Epithelial cell of esophagus (primary cell): ENCODE measurements at regions not wholly inside any gene's neighbourhood (a gene's known extent, or its start where the extent isn't known, plus 50 kb on each side); places are given as distances from the start of the nearest gene placed in this dataset.

Experiments used
- DNase-seq: peaks from one replicate; pipeline ENCODE4 v3.0.0; 2010; ENCODE audit warnings: low read depth
- H3K4me3 ChIP-seq: 2 replicates; pipeline ENCODE4 v1.5.1; 2011; ENCODE audit warnings: mild to moderate bottlenecking, low read length, control low read depth
- CTCF ChIP-seq: IDR thresholded peaks from 2 replicates; pipeline ENCODE4 v1.5.1; 2011; ENCODE audit warnings: low read depth, mild to moderate bottlenecking, low read length, control low read depth, inconsistent platforms; ENCODE audit not compliant: insufficient read depth; ENCODE audit errors: missing control alignments

GRCh38 chr6:25070547-25071366 lies 135.0 kb upstream of the RIPOR2 start:
- peak; percentile 81 for DNase-seq
- peak; percentile 90 for TF ChIP-seq CTCF
- no peak overlapping the region for H3K4me3 ChIP-seq

- TF ChIP-seq CTCF, result no peak
- DNase-seq, result no peak
- H3K4me3 ChIP-seq, result no peak overlapping the region
Observed at GRCh38 chr6:25078141-25078540, 142.4 kb upstream of the RIPOR2 start.

GRCh38 chr6:25083784-25084507 lies 148.2 kb upstream of the RIPOR2 start:
- no peak for TF ChIP-seq CTCF
- no peak for DNase-seq
- no peak overlapping the region for H3K4me3 ChIP-seq

GRCh38 chr6:25084508-25084833 lies 148.7 kb upstream of the RIPOR2 start:
- no peak for DNase-seq
- no peak for TF ChIP-seq CTCF
- no peak overlapping the region for H3K4me3 ChIP-seq

GRCh38 chr6:25085756-25086155 lies 150.0 kb upstream of the RIPOR2 start:
- no peak for TF ChIP-seq CTCF
- H3K4me3 ChIP-seq, result no peak overlapping the region
- no peak for DNase-seq

- DNase-seq, result no peak
- no peak overlapping the region for H3K4me3 ChIP-seq
- TF ChIP-seq CTCF, result no peak
Observed at GRCh38 chr6:25086500-25087091, 150.8 kb upstream of the RIPOR2 start.
